C4-2B (cell line): ENCODE measurements at regions not wholly inside any gene's neighbourhood (a gene's known extent, or its start where the extent isn't known, plus 50 kb on each side); places are given as distances from the start of the nearest gene placed in this dataset.

Experiments
- ZFX ChIP-seq: fragments of 450-650 bp; IDR thresholded peaks from 2 replicates; pipeline ENCODE4 v1.6.1; 2017
- TF ChIP-seq, protein P1 (sequence below): fragments of 450-650 bp; conservative IDR thresholded peaks from 2 replicates; pipeline ENCODE4 v1.5.1; 2017; ENCODE audit warnings: mild to moderate bottlenecking

DNA sequence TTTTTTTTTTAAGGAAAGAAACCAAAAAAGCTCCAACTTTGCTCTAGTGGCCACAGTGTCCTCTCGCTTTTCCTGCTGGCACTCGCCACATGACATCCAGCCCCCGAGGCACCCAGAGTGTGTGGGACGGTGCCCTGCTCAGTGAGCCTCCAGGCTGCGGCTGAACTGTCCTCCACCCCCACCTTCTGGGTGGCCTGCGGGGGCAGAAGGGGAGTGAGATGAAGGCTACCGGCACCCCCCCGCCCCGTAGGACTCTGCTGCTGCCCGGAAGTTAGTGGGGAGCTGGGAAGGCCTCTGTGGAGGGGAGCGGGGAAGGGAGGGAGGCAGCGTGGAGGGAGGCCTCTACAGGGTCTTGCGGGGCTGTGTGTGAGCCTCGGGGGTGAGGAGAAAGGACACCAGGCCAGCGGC lies 264.4 kb downstream of the CTTN start:
- TF ChIP-seq, protein P1, sequence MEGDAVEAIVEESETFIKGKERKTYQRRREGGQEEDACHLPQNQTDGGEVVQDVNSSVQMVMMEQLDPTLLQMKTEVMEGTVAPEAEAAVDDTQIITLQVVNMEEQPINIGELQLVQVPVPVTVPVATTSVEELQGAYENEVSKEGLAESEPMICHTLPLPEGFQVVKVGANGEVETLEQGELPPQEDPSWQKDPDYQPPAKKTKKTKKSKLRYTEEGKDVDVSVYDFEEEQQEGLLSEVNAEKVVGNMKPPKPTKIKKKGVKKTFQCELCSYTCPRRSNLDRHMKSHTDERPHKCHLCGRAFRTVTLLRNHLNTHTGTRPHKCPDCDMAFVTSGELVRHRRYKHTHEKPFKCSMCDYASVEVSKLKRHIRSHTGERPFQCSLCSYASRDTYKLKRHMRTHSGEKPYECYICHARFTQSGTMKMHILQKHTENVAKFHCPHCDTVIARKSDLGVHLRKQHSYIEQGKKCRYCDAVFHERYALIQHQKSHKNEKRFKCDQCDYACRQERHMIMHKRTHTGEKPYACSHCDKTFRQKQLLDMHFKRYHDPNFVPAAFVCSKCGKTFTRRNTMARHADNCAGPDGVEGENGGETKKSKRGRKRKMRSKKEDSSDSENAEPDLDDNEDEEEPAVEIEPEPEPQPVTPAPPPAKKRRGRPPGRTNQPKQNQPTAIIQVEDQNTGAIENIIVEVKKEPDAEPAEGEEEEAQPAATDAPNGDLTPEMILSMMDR = no peak
- no peak for TF ChIP-seq ZFX
